ENCODE measurements at regions not wholly inside any gene's neighbourhood (a gene's known extent, or its start where the extent isn't known, plus 50 kb on each side); places are given as distances from the start of the nearest gene placed in this dataset.

DNA sequence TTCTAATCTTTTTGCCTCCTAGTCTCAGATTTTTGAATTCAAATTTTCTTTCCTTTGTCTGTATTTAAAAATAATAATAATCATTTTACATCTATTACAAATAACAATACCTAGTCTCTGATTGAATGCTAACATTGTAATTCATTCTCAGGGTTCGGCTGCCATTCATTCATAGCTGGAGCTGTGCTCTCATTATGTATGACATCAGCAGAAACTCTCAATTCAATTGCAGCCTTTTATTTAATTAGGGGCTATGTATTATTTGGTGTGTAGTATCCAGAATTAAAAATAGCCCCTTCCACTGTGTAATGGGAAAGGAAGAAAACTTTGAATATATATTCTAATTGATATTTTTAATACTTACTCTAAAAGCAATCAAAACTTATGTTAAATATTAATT, 270.4 kb upstream of the MDFIC2 start:
- no peak for ATAC-seq
- TF ChIP-seq GLIS3 (CRISPR knock-in tag; IDR thresholded peaks at IDR 0.05) = no peak
- TF ChIP-seq BACH2 (CRISPR knock-in tag; IDR thresholded peaks at IDR 0.05; ENCODE audit: borderline replicate concordance) = no peak
- no peak for TF ChIP-seq ZC3H10 (CRISPR knock-in tag; IDR thresholded peaks at IDR 0.05)
- TF ChIP-seq ZFP30 (CRISPR knock-in tag; IDR thresholded peaks at IDR 0.05) = no peak
- no peak for TF ChIP-seq CREB5 (CRISPR knock-in tag; IDR thresholded peaks at IDR 0.05; ENCODE audit: low read depth)
- TF ChIP-seq ZNF70 (CRISPR knock-in tag; IDR thresholded peaks at IDR 0.05) = no peak

DNA sequence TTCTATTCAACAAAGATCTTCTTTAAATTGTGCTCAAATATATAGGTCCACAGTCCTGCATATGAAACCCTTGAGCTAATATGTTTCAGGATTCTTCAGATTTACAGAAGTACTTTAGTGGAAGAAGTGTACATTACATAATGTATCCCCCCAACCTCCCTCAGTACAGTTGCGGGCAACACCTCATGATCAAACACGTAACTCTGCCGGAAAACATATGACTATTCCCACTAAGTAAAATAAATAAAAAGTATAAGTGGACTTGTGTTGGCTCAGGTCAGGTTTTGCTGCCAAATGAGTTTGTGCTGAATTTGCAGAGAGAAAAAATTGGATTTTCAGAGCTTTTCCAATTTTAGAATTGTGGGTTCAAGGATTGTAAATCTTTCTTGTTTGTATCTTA, 267.6 kb upstream of the MDFIC2 start:
- TF ChIP-seq BACH2 (CRISPR knock-in tag; IDR thresholded peaks at IDR 0.05; ENCODE audit: borderline replicate concordance) (no peak), ZNF8 (CRISPR knock-in tag; IDR thresholded peaks at IDR 0.05) (no peak), CSRNP3 (CRISPR knock-in tag; IDR thresholded peaks at IDR 0.05) (no peak), TOX (CRISPR knock-in tag; IDR thresholded peaks at IDR 0.05; ENCODE audit: borderline replicate concordance) (no peak), CSDC2 (CRISPR knock-in tag; IDR thresholded peaks at IDR 0.05) (no peak), CREB5 (CRISPR knock-in tag; IDR thresholded peaks at IDR 0.05; ENCODE audit: low read depth) (no peak)
- ATAC-seq = no peak

DNA sequence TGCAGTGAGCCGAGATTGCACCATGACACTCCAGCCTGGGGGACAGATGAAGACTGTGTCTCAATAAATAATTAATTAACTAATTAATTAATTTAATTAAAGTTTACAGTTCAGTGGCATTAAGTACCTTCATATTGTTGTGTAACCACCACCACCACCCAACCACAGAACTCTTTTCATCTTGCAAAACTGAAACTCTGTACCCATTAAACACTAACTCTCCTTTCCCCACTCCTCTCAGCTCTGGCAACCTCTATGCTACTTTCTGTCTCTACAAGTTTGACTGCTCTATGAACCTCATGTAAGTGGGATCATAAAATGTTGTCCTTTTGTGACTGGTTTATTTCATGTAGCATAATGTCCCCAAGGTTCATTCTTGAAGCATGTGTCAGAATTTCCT, 259.3 kb upstream of the MDFIC2 start:
- TF ChIP-seq SNAI2 (CRISPR knock-in tag; IDR thresholded peaks at IDR 0.05) (no peak), GLIS3 (CRISPR knock-in tag; IDR thresholded peaks at IDR 0.05) (no peak), PPARA (CRISPR knock-in tag; IDR thresholded peaks at IDR 0.05; ENCODE audit: borderline replicate concordance) (no peak), ZFP3 (CRISPR knock-in tag; IDR thresholded peaks at IDR 0.05) (no peak), ISL1 (CRISPR knock-in tag; IDR thresholded peaks at IDR 0.05) (no peak), ZNF70 (CRISPR knock-in tag; IDR thresholded peaks at IDR 0.05) (no peak), CSRNP3 (CRISPR knock-in tag; IDR thresholded peaks at IDR 0.05) (no peak)
- TF ChIP-seq, protein P1, sequence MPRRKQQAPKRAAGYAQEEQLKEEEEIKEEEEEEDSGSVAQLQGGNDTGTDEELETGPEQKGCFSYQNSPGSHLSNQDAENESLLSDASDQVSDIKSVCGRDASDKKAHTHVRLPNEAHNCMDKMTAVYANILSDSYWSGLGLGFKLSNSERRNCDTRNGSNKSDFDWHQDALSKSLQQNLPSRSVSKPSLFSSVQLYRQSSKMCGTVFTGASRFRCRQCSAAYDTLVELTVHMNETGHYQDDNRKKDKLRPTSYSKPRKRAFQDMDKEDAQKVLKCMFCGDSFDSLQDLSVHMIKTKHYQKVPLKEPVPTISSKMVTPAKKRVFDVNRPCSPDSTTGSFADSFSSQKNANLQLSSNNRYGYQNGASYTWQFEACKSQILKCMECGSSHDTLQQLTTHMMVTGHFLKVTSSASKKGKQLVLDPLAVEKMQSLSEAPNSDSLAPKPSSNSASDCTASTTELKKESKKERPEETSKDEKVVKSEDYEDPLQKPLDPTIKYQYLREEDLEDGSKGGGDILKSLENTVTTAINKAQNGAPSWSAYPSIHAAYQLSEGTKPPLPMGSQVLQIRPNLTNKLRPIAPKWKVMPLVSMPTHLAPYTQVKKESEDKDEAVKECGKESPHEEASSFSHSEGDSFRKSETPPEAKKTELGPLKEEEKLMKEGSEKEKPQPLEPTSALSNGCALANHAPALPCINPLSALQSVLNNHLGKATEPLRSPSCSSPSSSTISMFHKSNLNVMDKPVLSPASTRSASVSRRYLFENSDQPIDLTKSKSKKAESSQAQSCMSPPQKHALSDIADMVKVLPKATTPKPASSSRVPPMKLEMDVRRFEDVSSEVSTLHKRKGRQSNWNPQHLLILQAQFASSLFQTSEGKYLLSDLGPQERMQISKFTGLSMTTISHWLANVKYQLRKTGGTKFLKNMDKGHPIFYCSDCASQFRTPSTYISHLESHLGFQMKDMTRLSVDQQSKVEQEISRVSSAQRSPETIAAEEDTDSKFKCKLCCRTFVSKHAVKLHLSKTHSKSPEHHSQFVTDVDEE (CRISPR knock-in tag; IDR thresholded peaks at IDR 0.05) = no peak
- no peak for ATAC-seq

- no peak for ATAC-seq
- TF ChIP-seq BACH2 (CRISPR knock-in tag; IDR thresholded peaks at IDR 0.05; ENCODE audit: borderline replicate concordance) (no peak), PATZ1 (CRISPR knock-in tag; IDR thresholded peaks at IDR 0.05; ENCODE audit: borderline replicate concordance) (no peak), CREB5 (CRISPR knock-in tag; IDR thresholded peaks at IDR 0.05; ENCODE audit: low read depth) (no peak), ZNF70 (CRISPR knock-in tag; IDR thresholded peaks at IDR 0.05) (no peak), PPARA (CRISPR knock-in tag; IDR thresholded peaks at IDR 0.05; ENCODE audit: borderline replicate concordance) (no peak), CSRNP3 (CRISPR knock-in tag; IDR thresholded peaks at IDR 0.05) (no peak), ISL1 (CRISPR knock-in tag; IDR thresholded peaks at IDR 0.05) (no peak), ZC3H10 (CRISPR knock-in tag; IDR thresholded peaks at IDR 0.05) (no peak), ZFP3 (CRISPR knock-in tag; IDR thresholded peaks at IDR 0.05) (no peak), TOX (CRISPR knock-in tag; IDR thresholded peaks at IDR 0.05; ENCODE audit: borderline replicate concordance) (no peak), ESRRG (CRISPR knock-in tag; IDR thresholded peaks at IDR 0.05) (no peak), TCF4 (CRISPR knock-in tag; IDR thresholded peaks at IDR 0.05; ENCODE audit: borderline replicate concordance) (no peak), RARB (CRISPR knock-in tag; IDR thresholded peaks at IDR 0.05) (no peak), GLIS3 (CRISPR knock-in tag; IDR thresholded peaks at IDR 0.05) (no peak), ARNTL (CRISPR knock-in tag; IDR thresholded peaks at IDR 0.05; ENCODE audit: borderline replicate concordance, low read depth) (no peak), SNAI2 (CRISPR knock-in tag; IDR thresholded peaks at IDR 0.05) (no peak)
These were observed 258.1 kb upstream of the MDFIC2 start for GRCh38 chr3:70570584-70570983.
